ENCODE measurements at regions not wholly inside any gene's neighbourhood (a gene's known extent, or its start where the extent isn't known, plus 50 kb on each side); places are given as distances from the start of the nearest gene placed in this dataset.
"Not testable (repeated sequence)": the region's sequence is repeated elsewhere in the genome, so short reads cannot be mapped to it uniquely, and the experiment has no call there.

DNA sequence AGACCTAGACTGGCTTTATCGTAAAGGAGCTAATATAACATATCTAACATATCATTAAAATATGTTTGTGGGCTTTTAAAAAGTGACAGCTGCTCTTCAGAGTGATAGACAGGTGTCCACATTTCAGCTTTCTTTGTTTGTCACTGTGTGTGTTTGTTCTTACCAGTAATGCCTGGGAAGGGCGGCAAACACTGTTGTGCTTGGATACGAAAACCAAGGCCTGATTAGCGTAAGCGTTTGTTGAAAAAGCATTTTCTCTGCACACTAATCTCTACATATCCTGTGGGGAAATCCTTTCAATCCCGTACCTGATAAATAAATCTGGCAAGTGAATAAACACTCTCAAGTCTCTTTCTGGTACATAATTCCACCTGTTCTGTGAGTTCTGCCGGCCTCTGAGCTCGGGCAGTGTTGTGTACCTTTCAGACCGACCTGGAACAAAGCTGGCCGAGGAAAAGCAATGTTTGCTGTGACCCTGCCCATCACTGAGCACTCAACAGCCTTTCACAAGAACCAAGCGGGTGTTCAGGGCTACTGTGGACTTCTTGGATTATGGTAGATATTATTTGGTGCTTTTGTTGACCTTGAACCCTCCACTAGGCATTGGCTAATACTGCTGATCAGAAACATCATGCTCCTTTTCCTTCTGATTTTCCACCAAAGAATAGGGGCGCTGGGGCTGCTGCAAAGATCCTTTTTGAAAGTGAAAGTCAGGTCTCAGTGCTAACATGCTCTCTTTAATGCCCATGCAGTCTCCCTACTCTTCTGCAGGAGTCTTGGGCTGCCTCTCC is 100.4 kb downstream of the CD83 start:
- no peak for DNase-seq (ENCODE audit: low spot score)

DNA sequence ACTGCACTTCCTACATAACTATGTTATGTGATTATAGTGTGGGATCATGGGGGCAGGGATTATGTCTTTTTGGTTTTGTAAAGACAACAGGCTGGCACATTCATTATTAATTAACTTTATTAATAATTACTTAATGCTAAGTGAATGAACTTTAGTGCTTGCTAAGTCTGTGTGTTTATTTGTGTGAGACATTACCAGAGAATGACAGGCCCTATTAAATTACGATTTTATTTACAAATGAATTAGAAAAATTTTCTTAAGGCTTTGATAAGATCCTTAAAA is 100.9 kb downstream of the CD83 start:
- peak; percentile 25 for DNase-seq (ENCODE audit: low spot score)

DNA sequence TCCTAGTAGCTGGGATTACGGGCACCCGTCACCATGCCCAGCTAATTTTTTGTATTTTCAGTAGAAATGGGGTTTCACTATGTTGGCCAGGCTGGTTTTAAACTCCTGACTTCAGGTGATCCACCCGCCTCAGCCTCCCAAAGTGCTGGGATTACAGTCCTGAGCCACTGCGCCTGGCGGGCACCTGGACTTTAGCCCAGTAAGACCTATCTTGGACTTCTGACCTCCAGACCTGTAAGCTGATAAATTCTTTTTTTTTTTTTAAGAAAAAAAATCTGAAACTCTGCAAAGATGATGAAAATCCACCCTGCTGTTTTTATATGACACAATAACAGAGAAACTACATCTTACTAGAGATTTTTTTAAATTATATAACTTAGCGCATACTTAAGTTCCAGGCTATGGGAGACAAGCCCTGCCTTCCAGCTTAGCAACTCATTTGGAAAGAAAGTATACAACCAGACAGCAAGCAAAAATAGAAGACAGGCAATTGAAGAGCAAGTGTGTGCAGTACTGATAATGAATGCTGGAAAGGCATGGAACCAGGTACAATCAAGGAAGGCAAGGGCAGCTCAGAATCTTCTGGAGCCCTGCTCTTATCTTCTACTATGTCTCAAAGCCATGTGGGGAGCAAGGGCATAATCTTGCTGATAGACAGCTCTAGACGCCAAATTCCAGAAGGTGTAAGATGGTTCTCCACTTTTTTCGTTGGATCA is 104.2 kb downstream of the CD83 start:
- DNase-seq (ENCODE audit: low spot score): no peak

DNA sequence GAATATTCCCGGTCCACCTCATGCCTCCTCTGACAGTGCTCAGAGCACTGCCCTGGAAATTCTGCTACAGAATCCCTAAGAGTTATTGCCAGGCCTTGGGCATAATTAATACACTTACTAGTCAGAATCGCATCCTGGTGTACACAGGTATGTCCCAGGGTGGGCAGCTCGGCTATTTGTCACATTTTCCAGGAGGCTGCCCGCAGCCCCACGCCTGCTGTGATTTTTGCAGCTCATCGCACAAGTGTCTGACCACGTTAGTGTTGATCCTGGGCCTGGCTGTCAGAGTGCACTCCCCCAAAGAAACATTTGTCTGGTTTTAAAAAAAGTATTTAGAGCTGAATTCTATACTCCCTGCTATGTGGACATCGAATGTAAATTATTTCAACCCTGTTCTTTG is 105.4 kb downstream of the CD83 start:
- DNase-seq (ENCODE audit: low spot score): no peak

DNA sequence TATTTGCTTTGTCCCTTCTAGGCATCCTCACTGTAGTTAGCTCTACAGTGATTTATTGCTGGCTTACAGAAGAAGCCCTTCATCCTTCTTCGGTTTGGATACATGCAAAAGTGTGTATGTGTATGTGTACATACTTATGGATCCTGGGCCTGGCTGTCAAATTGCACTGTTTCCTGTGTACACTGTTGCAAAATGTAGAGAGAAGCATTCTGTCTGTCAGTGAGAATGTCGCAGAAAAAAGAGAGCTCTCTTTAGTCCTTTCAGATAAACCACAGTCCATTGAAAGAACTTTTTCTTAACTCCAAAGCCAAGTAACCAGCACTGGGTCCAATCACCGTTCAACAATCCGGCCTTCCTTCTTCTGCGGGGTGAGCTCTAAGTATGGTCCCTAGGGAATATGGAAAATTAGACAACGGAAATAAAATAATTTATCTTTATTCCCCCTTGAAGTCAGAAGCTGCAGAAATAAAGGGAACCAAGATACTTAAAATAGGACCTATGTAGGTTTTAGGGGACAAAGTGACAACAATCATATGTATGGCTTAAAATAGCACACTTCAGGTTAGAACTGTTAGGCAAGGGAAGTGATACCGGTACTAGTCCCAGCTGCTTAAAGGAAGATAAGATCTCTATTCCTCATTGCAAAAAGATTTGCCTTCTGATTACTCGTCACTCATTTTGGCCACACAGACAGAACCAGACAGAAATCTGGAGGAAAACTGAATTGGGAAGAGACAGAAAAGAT is 107.0 kb downstream of the CD83 start:
- DNase-seq (ENCODE audit: low spot score): no peak

DNA sequence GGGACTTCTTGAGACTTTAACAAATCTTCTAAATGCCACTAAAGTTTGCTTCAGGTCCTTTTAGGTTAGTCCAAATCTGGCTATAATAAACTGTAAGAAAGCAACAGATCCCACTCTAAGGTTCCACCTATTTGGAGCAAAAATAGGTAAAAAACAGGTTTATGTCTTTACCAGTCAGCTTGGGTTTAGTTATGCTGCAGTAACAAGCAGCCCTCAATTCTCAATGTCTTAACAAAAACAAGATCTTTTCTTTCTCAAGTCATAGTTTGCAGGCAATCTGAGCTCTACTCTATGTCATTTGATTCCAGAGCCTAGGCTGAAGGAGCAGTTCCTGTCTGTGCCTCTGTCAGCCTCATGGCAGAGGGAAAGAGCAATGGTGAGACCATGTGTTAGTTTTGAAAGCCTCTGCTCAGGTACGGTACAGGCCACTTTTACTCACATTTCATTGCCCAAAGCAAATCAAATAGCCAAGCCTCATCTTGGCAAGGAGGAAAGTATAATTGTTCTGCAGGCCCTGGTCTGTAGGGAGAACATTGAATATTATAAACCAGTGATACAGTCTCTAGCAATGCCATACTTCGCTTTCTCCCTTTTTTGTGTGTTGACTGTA is 108.6 kb downstream of the CD83 start:
- no peak for DNase-seq (ENCODE audit: low spot score)

DNA sequence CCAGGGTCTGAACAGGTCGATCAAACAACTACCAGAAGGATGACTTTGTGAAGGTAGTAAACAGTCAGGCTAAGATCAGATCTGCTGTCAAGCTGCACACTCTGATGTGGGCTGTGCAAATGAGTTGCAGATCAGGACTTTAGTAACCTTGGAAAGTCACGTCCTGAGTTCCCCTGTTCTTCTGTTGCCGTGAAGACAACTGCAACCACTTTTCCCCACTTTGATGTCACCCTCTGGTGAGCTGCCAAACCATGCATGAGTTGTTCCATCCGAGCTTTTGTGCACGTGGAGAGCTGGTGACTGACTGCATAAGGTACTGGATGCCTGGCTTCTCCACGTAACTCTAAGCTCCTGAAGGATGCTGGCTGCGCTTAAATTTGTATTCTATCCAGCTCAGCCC is 111.0 kb downstream of the CD83 start:
- DNase-seq (ENCODE audit: low spot score): peak; percentile 83

DNA sequence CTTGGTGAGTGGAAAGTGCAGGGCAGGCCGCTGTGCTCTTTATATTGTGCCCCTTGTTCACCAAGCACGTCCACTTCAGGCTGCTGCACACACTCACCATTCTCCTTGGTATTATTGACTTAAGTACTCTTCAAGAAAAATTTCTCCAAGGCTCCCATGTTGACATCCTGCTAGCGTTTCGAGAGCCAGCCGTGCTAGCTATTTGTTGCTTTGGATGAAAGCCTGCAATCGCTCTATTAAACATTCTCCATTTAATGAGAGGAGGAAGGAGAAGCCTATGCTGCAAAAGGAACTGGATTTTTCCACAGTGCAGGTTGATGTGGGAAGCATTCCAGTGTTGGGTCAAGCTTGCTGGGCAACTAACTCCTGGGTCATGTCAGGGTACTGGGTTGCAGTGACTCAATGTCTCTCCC is 113.5 kb downstream of the CD83 start:
- peak; percentile 70 for DNase-seq (ENCODE audit: low spot score)

DNA sequence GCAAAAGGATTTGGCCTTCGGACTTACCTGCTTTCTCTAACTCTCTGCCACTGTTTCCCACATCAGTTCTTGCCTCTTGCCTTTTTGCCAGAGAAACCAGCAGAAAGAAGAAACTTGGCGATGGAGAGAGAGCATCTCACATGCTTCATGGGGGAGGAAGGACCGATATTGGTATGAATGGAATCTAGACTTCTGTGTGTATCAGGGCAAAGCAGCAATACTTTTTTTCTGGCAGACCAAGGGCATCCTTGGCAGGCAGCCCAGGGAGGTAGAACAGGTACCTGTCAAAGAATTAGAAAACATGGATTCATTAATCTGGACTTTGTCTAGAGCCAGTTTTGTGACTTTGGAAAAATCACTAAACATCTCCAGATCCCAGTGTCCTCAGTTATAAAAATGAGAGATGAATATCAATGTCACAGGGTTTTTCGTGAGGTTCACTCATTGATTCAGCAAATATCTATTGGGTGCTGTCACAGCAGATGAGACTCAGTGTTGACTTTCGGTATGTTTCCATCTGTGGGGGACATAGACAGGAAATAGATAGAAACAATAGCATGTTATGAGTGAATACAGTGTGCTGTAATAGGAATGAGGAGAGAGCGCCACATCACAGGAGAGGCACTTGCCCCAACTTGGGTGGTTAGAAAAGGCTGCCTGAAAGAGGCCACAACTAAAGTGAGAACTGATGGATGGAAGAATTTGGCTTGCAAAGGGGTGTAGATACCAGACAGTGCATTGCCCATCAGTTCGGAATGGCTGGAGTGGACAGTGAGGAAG is 114.1 kb downstream of the CD83 start:
- DNase-seq (ENCODE audit: low spot score): peak; percentile 54

DNA sequence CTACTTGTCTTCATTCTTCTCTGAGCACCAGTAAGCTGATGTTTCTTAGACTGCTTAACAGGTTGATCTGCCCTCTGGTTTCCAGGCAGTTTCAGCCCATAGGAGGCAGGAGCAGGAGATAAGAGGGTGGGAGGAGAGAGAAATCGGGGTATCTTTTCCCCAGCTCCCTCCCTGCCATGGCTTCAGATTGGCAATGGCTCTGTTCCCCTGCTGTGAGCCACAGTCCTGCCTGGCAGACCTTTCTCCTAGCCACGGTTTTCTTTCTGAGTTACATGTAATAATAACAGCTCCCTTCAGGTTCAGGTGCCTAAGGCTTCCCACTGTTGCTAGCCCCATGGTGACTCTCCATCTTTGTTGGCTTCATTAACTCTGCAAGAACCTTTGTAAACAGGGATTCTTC is 115.3 kb downstream of the CD83 start:
- no peak for DNase-seq (ENCODE audit: low spot score)

DNA sequence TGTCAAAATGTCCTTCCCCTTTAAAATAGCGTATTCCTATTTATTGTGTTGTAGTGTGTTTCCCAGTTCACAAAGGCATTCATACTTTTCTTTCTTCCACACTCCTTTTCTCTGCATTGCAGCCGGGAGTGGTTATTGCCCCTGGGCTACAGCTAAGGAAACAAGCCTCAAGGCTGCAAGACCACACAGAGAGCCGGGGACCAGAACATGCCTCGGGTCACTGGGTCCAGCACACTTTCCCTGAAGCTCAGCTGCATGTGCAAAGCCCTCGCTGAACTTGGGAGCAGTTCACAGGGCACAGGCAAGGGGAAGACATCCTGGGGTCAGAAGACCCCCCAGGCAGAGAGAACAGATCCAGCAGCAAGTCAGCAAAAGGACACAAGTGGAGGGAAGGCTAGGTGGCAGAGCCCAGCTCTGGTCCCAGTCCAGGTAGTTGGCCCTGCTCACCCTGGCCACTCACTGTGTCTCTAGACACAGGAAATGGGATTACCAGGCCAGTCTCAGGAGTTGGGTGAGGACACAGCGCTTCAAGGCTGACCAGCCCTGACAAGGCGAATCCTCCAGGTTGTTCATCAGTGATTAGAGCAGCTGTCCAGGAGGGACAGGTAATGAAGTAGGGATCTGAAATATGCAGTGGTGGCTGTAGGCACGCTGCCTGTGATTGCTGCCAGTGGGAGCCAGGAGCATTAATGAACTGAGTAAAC is 118.2 kb downstream of the CD83 start:
- peak; percentile 21 for DNase-seq (ENCODE audit: low spot score)

DNA sequence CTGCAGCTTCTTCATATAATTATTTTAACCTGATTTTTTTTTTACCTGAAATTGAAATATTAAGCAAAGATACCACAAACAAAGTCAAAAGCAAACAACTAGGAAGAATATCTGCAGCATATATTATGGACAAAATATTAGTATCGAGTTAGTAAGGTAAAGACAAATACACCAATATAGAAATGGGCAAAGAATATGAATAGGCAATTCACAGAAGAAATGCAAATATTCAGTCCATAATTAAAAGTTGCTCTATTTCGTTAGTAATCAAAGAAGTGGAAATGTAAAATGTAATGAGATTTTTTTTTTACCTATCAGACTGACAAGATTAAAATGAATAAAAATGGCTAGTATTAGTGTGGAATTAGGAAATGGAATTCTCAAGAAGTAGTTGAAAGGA is 121.5 kb downstream of the CD83 start:
- DNase-seq (ENCODE audit: low spot score): no peak

DNA sequence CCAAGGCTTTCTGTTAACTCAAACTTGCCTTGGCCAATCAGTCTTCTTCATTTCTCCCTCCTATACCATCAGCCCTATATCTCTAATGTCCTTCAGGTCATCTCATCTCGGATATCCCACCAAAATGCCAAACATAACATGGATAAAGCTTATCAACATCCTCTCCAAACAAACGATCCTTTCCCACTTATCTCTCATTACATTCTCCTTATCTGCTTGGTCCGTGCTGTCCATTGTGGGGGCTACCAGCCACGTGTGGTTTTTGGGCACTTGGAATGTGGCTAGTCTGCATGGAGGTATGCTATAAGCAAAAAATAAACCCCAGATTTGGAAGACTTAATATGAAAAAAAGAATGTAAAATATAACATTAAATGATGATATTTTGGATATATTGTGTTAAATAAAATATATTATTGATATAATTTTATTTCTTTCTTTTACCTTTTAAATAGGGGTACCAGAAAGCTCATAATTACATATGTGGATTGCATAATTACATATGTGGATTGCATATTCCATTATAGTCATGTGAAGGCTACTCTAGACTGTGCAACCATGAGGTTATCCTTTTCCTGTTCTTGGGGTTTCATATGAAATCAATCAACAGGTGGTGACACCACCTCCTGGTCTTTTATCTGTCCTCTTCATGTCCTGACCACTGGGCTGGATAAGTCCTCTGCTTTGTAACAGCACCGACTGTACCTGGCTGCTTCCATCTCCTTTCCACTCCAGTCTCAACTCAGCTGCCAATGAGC is 123.0 kb downstream of the CD83 start:
- no peak for DNase-seq (ENCODE audit: low spot score)

DNA sequence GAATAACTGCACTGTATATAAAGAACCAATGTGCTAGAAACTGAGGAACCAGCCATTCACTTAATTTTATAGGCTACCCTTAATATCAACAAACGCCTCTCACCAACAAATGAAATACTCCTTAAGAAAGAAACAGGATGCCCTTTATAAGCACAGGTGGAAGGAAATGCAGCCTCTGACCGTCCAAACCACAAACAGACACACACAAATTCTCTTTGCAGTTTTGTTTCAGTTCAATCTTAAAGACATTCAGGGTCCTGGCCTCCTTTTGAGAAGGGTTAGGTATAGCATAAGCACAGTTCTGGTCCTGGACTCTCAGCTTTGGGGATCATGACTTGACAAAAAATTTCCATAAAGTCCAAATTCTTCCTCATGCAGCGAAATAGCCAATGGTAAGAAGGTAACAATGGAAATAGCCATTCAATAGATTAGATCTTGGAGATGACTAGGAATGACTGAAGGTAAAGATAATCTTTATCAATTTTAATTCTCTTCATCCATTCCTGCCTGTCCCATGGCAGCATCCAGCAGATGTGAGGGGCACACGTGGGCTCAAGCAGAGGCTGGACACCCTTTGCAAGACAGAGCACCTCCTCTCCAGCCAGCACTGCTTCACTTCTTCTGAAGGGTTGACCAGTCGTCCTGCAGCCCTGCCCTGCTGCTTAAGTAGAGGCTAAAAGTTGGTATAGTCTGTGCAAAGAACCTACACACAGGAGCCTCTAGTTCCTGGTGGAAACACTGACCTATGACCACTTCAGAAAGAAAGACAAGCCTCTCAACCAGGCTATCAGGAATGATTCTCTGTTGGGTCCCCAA is 123.9 kb downstream of the CD83 start:
- DNase-seq (ENCODE audit: low spot score): no peak

DNA sequence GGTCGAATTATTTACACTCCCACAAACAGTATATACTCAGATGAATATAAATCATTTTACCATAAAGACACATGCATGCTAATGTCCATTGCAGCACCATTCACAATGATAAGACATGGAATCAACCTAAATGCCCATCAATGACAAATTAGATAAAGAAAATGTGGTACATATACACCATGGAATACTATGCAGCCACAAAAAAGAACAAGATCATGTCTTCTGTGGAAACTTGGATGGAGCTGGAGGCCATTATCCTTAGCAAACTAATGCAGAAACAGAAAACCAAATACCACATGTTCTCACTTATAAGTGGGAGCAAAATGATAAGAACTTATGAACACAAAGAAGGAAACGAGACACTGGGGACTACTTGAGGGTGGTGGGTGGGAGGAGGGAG is 125.3 kb downstream of the CD83 start:
- not testable (repeated sequence) for DNase-seq (ENCODE audit: low spot score)

DNA sequence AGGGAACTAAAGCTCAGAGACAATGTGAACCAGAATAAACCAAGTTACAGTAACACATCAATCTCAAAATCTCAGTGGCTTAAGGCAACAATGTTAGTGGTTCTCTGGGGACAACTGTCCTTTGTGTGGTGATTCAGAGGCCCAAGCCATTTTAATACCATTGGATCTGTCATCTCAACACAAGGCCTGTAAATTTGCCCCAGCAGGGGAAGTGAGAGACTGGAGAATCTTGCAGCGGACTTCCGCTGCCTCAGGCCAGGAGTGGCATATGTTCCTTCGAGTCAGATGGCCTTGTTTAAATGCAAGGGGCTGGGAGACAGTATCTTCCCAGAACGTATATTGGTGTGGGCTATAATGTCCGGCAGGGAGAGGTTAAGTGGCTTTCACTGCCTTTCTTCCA is 126.0 kb downstream of the CD83 start:
- no peak for DNase-seq (ENCODE audit: low spot score)

DNA sequence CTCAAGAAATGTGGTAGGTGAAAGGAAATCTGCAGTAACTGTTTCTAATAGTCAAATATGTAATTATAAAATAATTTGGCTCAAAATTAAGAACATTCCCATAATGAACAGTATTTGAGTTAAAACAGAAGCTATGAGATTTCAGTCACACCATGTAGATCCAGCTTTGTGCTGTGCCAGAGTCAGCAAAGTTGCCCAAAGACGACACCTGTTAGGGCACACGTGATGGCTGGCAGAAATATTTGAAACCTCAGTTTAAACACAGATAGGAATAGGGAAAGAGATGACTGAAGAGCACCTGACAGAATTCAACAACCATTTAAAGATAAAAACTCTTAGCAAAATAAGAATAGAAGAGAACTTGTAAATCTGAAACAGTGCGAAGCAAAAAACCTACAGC is 129.3 kb downstream of the CD83 start:
- no peak for DNase-seq (ENCODE audit: low spot score)

DNA sequence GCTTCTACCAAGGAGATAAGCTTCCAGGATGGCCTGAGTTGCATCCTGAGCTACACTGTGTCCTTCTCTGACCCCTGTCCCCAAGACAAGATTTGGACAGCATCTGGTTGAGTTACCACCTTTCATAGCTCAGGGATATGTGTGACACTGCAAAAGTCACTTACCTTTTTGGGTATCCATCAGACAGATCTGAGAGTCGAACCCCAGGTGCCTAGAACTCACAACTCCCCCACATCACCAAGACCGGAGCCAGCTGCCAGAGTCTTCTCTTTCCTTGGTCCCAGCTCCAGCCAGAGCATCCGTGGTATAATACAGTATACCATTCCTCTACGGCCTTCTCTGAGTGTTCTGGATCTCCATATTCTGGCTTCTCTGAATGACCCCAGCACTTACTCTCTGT is 133.0 kb downstream of the CD83 start:
- no peak for DNase-seq (ENCODE audit: low spot score)

DNA sequence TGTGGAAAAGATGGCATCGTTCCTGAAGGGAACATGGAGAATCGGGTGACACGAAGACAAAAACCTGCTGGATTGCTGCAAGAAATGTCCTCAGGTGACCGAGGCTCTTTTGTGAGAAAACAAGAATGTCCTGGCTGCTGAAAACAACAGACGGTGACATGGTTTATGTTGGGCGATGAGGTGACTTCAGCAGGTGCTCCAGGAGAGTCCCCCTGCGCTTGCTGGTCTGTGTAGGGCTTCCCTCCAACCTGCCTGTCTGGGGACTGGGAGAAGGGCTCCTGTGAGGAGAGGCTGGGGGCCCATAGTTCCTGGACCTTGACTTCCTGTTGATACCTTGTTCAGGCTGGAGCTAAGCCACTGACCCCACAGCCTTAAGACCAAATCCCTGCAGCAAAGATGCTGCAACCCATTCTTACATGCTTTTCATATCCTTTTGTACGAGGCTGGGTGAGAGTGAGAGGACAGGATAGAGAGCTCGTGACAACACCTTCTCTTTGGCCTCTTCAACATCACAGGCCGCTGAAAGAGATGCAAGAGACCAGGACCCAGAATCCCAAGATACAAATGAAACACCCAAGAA is 134.8 kb downstream of the CD83 start:
- DNase-seq (ENCODE audit: low spot score): no peak
